Right forelimb (tissue), 1 donor: ENCODE measurements at regions not wholly inside any gene's neighbourhood (a gene's known extent, or its start where the extent isn't known, plus 50 kb on each side); places are given as distances from the start of the nearest gene placed in this dataset.
"Not testable (repeated sequence)": the region's sequence is repeated elsewhere in the genome, so short reads cannot be mapped to it uniquely, and the experiment has no call there.

ENCODE experiments used
- DNase-seq: peaks from one replicate; pipeline ENCODE4 v3.0.0-alpha.2; 2018

GRCh38 chr7:36040679-36041078, 112.4 kb upstream of the EEPD1 start:
- no peak for DNase-seq

- DNase-seq, result no peak
Observed at GRCh38 chr7:36044101-36044892, 108.8 kb upstream of the EEPD1 start.

GRCh38 chr7:36045326-36045725, 107.7 kb upstream of the EEPD1 start:
- no peak for DNase-seq

- DNase-seq, result no peak
Observed at GRCh38 chr7:36045830-36046341, 107.2 kb upstream of the EEPD1 start.

- no peak for DNase-seq
Observed at GRCh38 chr7:36047091-36047658, 105.9 kb upstream of the EEPD1 start.

- DNase-seq, result no peak
Observed at GRCh38 chr7:36048141-36048901, 104.7 kb upstream of the EEPD1 start.

GRCh38 chr7:36048902-36049240, 104.2 kb upstream of the EEPD1 start:
- no peak for DNase-seq

- no peak for DNase-seq
Observed at GRCh38 chr7:36051501-36051900, 101.6 kb upstream of the EEPD1 start.

- no peak for DNase-seq
Observed at GRCh38 chr7:36053589-36053988, 99.5 kb upstream of the EEPD1 start.

- DNase-seq, result no peak
Observed at GRCh38 chr7:36054637-36055036, 98.4 kb upstream of the EEPD1 start.

GRCh38 chr7:36055207-36055606, 97.8 kb upstream of the EEPD1 start:
- DNase-seq, result no peak

- DNase-seq, result no peak
Observed at GRCh38 chr7:36057323-36057722, 95.7 kb upstream of the EEPD1 start.

GRCh38 chr7:36058020-36058592, 94.9 kb upstream of the EEPD1 start:
- DNase-seq, result no peak

GRCh38 chr7:36060388-36060787, 92.7 kb upstream of the EEPD1 start:
- not testable (repeated sequence) for DNase-seq

- no peak for DNase-seq
Observed at GRCh38 chr7:36062154-36062815, 90.8 kb upstream of the EEPD1 start.

- DNase-seq, result no peak
Observed at GRCh38 chr7:36064676-36065075, 88.4 kb upstream of the EEPD1 start.

GRCh38 chr7:36065563-36066342, 87.3 kb upstream of the EEPD1 start:
- DNase-seq, result not testable (repeated sequence)

- no peak for DNase-seq
Observed at GRCh38 chr7:36066343-36066664, 86.8 kb upstream of the EEPD1 start.

GRCh38 chr7:36070230-36070629, 82.8 kb upstream of the EEPD1 start:
- no peak for DNase-seq

- no peak for DNase-seq
Observed at GRCh38 chr7:36071605-36072004, 81.4 kb upstream of the EEPD1 start.

GRCh38 chr7:36072620-36073019, 80.4 kb upstream of the EEPD1 start:
- no peak for DNase-seq

- no peak for DNase-seq
Observed at GRCh38 chr7:36075561-36075960, 77.5 kb upstream of the EEPD1 start.
